NCI-H1930 (cell line): ENCODE measurements at regions not wholly inside any gene's neighbourhood (a gene's known extent, or its start where the extent isn't known, plus 50 kb on each side); places are given as distances from the start of the nearest gene placed in this dataset.

Experiments used
- DNase-seq, 2 experiments: peaks; one replicate each; lab custom pipeline; 2025; lab: John Stamatoyannopoulos, UW

DNA sequence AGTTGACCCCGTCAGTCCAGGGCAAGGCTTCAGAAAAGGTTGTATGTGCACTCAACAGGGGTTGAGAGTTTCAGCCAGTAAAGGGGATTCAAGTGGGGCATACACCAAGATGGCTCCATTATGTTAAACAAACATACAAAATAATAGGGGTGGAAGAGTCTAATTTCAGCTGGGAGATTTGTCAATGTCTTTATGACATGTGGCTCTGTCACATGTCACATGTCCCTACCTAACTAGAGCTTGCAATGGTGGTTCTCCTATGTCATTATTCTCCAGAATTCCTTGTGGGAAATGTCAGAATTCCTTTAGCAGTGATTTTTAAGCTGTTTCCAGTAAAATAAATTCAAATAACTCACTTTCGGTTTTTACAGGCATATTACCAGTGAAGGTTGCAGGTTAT, 392.0 kb upstream of the ADGRL4 start:
- DNase-seq: no peak

- DNase-seq: no peak
These were observed 390.4 kb upstream of the ADGRL4 start for GRCh38 chr1:79396901-79397300.

- no peak for DNase-seq
These were observed 382.3 kb upstream of the ADGRL4 start for GRCh38 chr1:79388694-79389361.

DNA sequence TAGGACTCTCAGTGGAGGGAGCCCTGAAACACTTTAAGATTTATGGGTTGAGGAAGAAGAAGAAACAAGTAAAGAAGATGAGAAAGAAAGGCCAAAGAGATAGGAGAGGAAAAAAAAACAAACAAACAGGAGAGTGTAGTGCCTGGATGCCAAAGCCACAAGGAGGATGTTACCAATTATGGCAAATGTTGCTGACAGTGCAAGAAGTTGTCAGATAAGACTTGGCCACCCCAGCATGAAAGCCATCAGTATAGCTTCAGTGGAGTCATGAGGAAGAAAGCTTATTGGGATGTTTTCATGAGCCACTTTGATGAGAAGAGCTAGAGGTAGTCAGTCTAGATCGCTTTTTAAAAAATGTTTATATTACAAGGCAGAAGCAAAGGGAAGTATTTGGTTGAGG, 380.2 kb upstream of the ADGRL4 start:
- no peak for DNase-seq

GRCh38 chr1:79380078-79380477, 373.5 kb upstream of the ADGRL4 start:
- no peak for DNase-seq

GRCh38 chr1:79376106-79376505, 369.6 kb upstream of the ADGRL4 start:
- no peak for DNase-seq

DNA sequence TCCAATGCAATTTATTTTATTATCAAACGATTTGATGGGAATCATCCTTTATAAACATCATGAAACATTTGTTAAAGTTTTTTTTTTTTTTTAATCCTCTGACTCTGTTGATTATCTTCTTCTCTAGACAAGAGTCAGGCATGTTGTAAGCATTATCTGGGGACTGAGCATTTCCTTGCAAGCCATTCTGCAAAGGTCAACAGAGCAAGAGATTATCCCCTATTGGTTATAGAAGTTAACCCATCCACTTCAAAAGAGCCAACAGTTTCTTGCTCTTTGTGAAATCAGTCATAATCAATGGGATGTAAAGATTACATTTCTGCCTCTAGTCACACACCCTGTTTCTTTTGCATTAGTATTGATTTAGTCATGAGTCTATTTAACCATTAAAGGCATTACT, 368.8 kb upstream of the ADGRL4 start:
- no peak for DNase-seq

GRCh38 chr1:79374397-79374796, 367.9 kb upstream of the ADGRL4 start:
- DNase-seq: no peak

DNA sequence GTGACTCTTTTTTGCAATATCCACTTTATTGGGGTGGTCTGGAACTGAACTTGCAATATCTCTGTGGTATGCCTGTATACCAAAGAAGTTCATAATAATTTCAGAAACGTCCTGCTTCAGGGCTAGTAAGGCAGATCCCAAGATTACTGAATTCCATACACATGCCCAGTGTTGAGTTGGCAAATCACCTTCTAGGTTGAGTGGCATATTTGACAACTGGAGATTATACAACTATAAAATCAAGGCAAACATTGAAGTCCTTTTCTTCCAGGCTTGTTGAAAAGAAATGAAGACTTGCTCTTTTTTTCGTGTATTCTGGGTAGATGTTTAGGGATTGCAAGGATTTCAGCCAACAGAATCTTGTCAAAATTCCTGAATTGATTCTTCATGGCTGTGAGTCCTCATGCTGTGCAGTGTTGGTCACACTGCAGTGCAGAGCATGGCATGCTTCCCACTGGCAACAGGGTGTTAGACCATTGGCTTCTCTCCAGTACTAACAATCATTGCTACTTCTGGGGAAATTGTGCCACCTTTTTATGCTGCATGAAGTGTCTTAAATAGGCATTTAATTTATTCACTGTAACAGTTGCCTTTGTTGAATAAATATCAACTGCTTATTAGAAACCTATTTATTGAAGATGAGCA, 367.1 kb upstream of the ADGRL4 start:
- no peak for DNase-seq

DNA sequence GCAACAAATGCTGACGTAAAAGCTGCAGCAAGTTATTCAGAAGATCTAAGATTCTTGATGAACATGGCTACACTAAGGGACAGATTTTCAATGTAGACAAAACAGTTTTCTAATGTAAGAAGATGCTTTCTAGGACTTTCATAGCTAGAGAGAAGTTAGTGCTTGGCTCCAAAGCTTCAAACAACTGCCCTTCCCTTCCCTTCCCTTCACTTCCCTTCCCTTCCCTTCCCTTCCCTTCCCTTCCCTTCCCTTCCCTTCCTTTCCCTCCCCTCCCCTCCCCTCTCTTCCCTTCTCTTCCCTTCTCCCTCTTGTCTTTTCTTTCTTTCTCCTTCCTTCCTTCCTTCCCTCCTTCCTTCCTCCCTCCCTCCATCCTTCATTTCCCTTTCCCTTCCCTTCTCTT, 365.3 kb upstream of the ADGRL4 start:
- DNase-seq: no peak

GRCh38 chr1:79369091-79369490, 362.6 kb upstream of the ADGRL4 start:
- no peak for DNase-seq

DNA sequence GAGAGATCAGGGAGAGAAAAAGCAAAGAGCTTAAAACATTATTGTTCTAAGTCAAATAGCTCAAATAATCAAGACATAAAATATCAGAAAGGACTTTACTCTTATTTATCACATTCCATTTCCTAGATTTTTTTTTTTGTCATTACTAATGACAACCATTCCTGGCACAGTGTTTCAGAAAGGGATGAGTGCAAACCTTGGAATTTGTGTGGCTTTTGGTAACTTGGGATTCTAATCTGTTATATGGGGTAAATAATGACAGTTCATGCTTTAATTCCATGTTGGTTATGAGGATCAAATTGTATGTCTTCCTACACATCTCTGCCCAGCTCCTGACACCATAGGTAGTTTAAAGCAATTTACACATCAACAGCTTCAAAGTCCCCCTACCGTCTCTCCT, 358.4 kb upstream of the ADGRL4 start:
- no peak for DNase-seq

GRCh38 chr1:79363430-79363829, 356.9 kb upstream of the ADGRL4 start:
- DNase-seq: peak in 1 of 2 experiments; percentile 95

DNA sequence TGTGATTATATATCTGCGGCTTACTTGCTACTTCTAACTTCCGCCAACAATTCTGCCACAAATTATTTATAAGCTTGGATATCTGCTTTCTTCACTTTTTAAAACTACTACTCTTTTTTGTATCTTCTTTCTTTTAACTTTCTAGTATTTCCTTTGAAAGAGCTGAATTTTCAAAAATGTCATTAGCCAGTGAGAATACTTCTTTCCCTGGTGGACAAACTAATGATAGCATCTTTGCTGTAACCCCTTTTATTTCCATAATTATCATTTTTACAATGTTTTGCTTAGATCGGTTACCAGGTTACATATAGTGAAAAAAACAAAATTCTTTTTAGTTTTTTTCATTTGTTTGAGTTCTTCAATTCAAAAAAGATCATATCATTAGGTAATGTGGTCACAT, 355.9 kb upstream of the ADGRL4 start:
- no peak for DNase-seq

- no peak for DNase-seq
These were observed 348.6 kb upstream of the ADGRL4 start for GRCh38 chr1:79355090-79355489.

- DNase-seq: no peak
These were observed 346.7 kb upstream of the ADGRL4 start for GRCh38 chr1:79353224-79353623.

DNA sequence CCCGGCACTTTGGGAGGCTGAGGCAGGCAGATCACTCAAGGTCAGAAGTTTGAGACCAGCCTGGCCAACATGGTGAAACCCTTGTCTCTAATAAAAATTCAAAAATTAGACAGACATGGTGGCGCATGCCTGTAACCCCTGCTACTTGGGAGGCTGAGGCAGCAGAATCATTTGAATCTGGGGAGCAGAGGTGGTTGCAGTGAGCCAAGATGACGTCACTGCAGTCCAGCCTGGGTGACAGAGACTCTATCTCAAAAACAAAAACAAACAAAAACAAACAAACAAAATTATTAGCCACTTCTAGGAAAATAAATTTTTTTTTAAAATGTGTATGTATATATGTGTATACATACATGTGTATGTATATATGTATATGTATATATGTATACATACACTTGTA, 320.3 kb upstream of the ADGRL4 start:
- no peak for DNase-seq

- no peak for DNase-seq
These were observed 319.2 kb upstream of the ADGRL4 start for GRCh38 chr1:79325705-79326104.

DNA sequence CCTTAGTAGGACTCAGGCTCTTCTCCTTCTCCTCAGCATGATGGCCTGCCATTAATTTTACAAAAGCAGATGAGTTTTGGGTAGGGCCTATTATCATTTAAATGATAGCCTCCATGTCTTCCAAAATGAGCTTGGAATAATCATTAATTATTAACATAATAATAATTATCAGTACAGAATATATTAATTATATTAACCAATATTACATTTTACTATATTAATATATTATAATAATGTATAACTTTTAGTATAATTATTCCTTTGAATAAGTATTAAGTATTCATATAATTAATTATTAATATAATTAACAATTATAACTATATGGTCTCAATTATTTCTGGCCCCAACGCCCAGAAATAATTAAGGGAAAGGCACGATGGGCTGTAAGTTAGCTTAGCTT, 318.6 kb upstream of the ADGRL4 start:
- DNase-seq: no peak

DNA sequence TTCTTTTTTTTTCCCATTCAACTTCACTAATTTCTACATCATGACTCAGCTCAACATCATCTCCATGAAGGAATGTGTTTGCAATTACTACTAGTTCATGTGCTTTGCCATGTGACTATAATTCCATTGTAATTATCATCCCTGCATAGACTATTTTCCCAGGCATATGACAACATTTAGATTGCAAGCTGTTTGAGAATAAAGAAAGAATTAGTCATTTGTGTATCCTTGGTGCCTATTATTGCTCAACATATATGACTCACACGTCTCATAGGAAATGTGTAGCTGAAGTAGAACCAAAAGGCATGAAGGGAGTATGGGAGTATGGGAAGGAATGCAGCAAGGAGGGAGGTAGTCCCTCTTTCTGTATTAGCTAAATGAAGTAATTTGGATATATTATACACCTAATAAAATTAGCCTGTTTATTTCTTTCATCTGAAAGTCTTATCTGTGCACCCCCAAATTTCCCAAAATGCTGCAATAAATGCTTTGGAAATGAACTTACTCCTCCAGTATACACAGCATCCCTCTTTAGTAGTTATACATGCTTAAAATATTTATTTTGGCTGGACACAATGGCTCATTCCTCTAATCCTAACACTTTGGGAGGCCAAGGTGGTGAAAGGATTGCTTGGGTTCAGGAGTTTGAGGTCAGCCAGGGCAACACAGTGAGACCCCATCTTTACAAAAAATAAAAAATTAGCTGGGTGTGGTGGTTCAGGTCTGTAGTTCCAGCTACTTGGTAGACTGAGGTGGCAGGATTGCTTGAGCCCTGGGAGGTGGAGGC, 316.9 kb upstream of the ADGRL4 start:
- DNase-seq: no peak

GRCh38 chr1:79322511-79323027, 316.0 kb upstream of the ADGRL4 start:
- no peak for DNase-seq

- no peak for DNase-seq
These were observed 305.9 kb upstream of the ADGRL4 start for GRCh38 chr1:79312438-79312837.

GRCh38 chr1:79310609-79311008, 304.1 kb upstream of the ADGRL4 start:
- DNase-seq: no peak
